Activated CD4-positive, alpha-beta memory T cell treated with anti-CD3 and anti-CD28 coated beads for 36 hours (primary cell): ENCODE measurements at regions not wholly inside any gene's neighbourhood (a gene's known extent, or its start where the extent isn't known, plus 50 kb on each side); places are given as distances from the start of the nearest gene placed in this dataset.

Experiments
- CTCF ChIA-PET: fragments of 350-600 bp; sonication (Branson Sonifier 250); formaldehyde crosslinking; loops from one replicate; lab custom pipeline; 2021; ENCODE audit warnings: antibody characterized with exemption, inconsistent platforms; lab: Charles Lee
- POLR2A ChIA-PET: fragments of 350-600 bp; sonication (Branson Sonifier 250); formaldehyde crosslinking; loops from one replicate; lab custom pipeline; 2021; ENCODE audit warnings: antibody characterized with exemption; lab: Charles Lee
- DNase-seq: peaks from one replicate; pipeline ENCODE4 v3.0.0-alpha.2; 2020
- H3K27ac Mint-ChIP-seq: one replicate; pipeline ENCODE4 v1.8.0; 2021; ENCODE audit warnings: mixed read lengths
- H3K27me3 Mint-ChIP-seq: one replicate; pipeline ENCODE4 v1.8.0; 2021; ENCODE audit warnings: mixed read lengths
- H3K36me3 Mint-ChIP-seq: one replicate; pipeline ENCODE4 v1.8.0; 2021; ENCODE audit warnings: mixed read lengths
- H3K4me1 Mint-ChIP-seq: one replicate; pipeline ENCODE4 v1.8.0; 2021; ENCODE audit warnings: low read depth, mixed read lengths
- H3K4me3 Mint-ChIP-seq: one replicate; pipeline ENCODE4 v1.8.0; 2021; ENCODE audit warnings: mild to moderate bottlenecking, mixed read lengths
- H3K9me3 Mint-ChIP-seq: one replicate; pipeline ENCODE4 v1.8.0; 2021; ENCODE audit warnings: mixed read lengths
- intact Hi-C: fragments of 100-400 bp; cut with micrococcal nuclease; formaldehyde crosslinking; loops from one replicate; pipeline ENCODE4 v1.15.1; 2023

- H3K9me3 Mint-ChIP-seq, result peaks cover 12% of the 10 kb centered on the region
- H3K27ac Mint-ChIP-seq, result no peak overlapping the region
- ChIA-PET POLR2A (no interaction called here), CTCF (no interaction called here)
- no peak overlapping the region for H3K4me3 Mint-ChIP-seq
- intact Hi-C loops, result no loop called here
- no peak for DNase-seq
- no peaks in the 10 kb centered on the region for H3K36me3 Mint-ChIP-seq
- no peaks in the 10 kb centered on the region for H3K27me3 Mint-ChIP-seq
- H3K4me1 Mint-ChIP-seq, result no peaks in the 10 kb centered on the region
Observed at GRCh38 chr18:30403278-30403677, 639.3 kb downstream of the DSC3 start.

GRCh38 chr18:30387401-30387800 is 655.1 kb downstream of the DSC3 start:
- no peak for DNase-seq
- CTCF ChIA-PET, result no interaction called here
- Mint-ChIP-seq H3K4me1 (no peaks in the 10 kb centered on the region), H3K9me3 (peaks cover 22% of the 10 kb centered on the region), H3K4me3 (no peak overlapping the region), H3K36me3 (no peaks in the 10 kb centered on the region), H3K27me3 (no peaks in the 10 kb centered on the region), H3K27ac (no peak overlapping the region)
- POLR2A ChIA-PET, result no interaction called here
- intact Hi-C loops, result no loop called here

- Mint-ChIP-seq H3K27ac (no peak overlapping the region), H3K9me3 (peaks cover 22% of the 10 kb centered on the region), H3K36me3 (no peaks in the 10 kb centered on the region), H3K27me3 (no peaks in the 10 kb centered on the region), H3K4me1 (no peaks in the 10 kb centered on the region), H3K4me3 (no peak overlapping the region)
- CTCF ChIA-PET, result no interaction called here
- intact Hi-C loops, result no loop called here
- DNase-seq, result no peak
- POLR2A ChIA-PET, result no interaction called here
Observed at GRCh38 chr18:30386624-30387023, 655.9 kb downstream of the DSC3 start.

GRCh38 chr18:30385684-30386083 is 656.9 kb downstream of the DSC3 start:
- intact Hi-C loops, result no loop called here
- CTCF ChIA-PET, result no interaction called here

GRCh38 chr18:30381826-30382225 is 660.7 kb downstream of the DSC3 start:
- Mint-ChIP-seq H3K27ac (no peak overlapping the region), H3K27me3 (no peaks in the 10 kb centered on the region), H3K4me1 (no peaks in the 10 kb centered on the region), H3K9me3 (peaks cover 26% of the 10 kb centered on the region), H3K4me3 (no peak overlapping the region), H3K36me3 (no peaks in the 10 kb centered on the region)
- ChIA-PET POLR2A (no interaction called here), CTCF (no interaction called here)
- intact Hi-C loops, result no loop called here
- DNase-seq, result no peak

More at GRCh38 chr18:30385684-30386083, 656.9 kb downstream of the DSC3 start:
- Mint-ChIP-seq H3K27ac (no peak overlapping the region), H3K4me3 (no peak overlapping the region), H3K4me1 (no peaks in the 10 kb centered on the region), H3K9me3 (peaks cover 25% of the 10 kb centered on the region), H3K27me3 (no peaks in the 10 kb centered on the region), H3K36me3 (no peaks in the 10 kb centered on the region)
- DNase-seq, result no peak
- POLR2A ChIA-PET, result no interaction called here

- Mint-ChIP-seq H3K27ac (no peak overlapping the region), H3K4me3 (no peak overlapping the region), H3K9me3 (peaks cover 21% of the 10 kb centered on the region), H3K4me1 (no peaks in the 10 kb centered on the region), H3K27me3 (no peaks in the 10 kb centered on the region), H3K36me3 (no peaks in the 10 kb centered on the region)
- POLR2A ChIA-PET, result no interaction called here
- no peak for DNase-seq
- CTCF ChIA-PET, result no interaction called here
- intact Hi-C loops, result no loop called here
Observed at GRCh38 chr18:30378097-30378496, 664.4 kb downstream of the DSC3 start.

- Mint-ChIP-seq H3K27me3 (no peaks in the 10 kb centered on the region), H3K4me3 (no peak overlapping the region), H3K36me3 (no peaks in the 10 kb centered on the region), H3K4me1 (no peaks in the 10 kb centered on the region), H3K9me3 (peaks cover 15% of the 10 kb centered on the region), H3K27ac (no peak overlapping the region)
- intact Hi-C loops, result no loop called here
- POLR2A ChIA-PET, result no interaction called here
- CTCF ChIA-PET, result no interaction called here
- DNase-seq, result no peak
Observed at GRCh38 chr18:30376515-30376914, 666.0 kb downstream of the DSC3 start.

GRCh38 chr18:30361864-30362540 is 680.5 kb downstream of the DSC3 start:
- H3K9me3 Mint-ChIP-seq, result peaks cover 6% of the 10 kb centered on the region
- H3K4me1 Mint-ChIP-seq, result no peaks in the 10 kb centered on the region
- intact Hi-C loops, result no loop called here
- H3K4me3 Mint-ChIP-seq, result no peak overlapping the region
- no peak for DNase-seq
- no peak overlapping the region for H3K27ac Mint-ChIP-seq
- no peaks in the 10 kb centered on the region for H3K36me3 Mint-ChIP-seq
- POLR2A ChIA-PET, result no interaction called here
- H3K27me3 Mint-ChIP-seq, result no peaks in the 10 kb centered on the region
- CTCF ChIA-PET, result no interaction called here

- no peak overlapping the region for H3K4me3 Mint-ChIP-seq
Observed at GRCh38 chr18:30359521-30359920, 683.0 kb downstream of the DSC3 start.

GRCh38 chr18:30358555-30358954 is 684.0 kb downstream of the DSC3 start:
- Mint-ChIP-seq H3K36me3 (no peaks in the 10 kb centered on the region), H3K4me1 (no peaks in the 10 kb centered on the region), H3K27me3 (no peaks in the 10 kb centered on the region), H3K9me3 (peaks cover 2% of the 10 kb centered on the region), H3K27ac (no peak overlapping the region), H3K4me3 (no peak overlapping the region)
- POLR2A ChIA-PET, result no interaction called here
- CTCF ChIA-PET, result no interaction called here
- DNase-seq, result no peak
- intact Hi-C loops, result no loop called here

More at GRCh38 chr18:30359521-30359920, 683.0 kb downstream of the DSC3 start:
- ChIA-PET CTCF (no interaction called here), POLR2A (no interaction called here)
- Mint-ChIP-seq H3K36me3 (no peaks in the 10 kb centered on the region), H3K4me1 (no peaks in the 10 kb centered on the region), H3K27ac (no peak overlapping the region), H3K27me3 (no peaks in the 10 kb centered on the region), H3K9me3 (peaks cover 6% of the 10 kb centered on the region)
- no peak for DNase-seq
- intact Hi-C loops, result no loop called here

GRCh38 chr18:30352551-30353168 is 689.9 kb downstream of the DSC3 start:
- Mint-ChIP-seq H3K27me3 (no peaks in the 10 kb centered on the region), H3K9me3 (peaks cover 10% of the 10 kb centered on the region), H3K4me3 (no peak overlapping the region), H3K27ac (no peak overlapping the region), H3K4me1 (no peaks in the 10 kb centered on the region), H3K36me3 (no peaks in the 10 kb centered on the region)
- ChIA-PET CTCF (no interaction called here), POLR2A (no interaction called here)
- no peak for DNase-seq
- intact Hi-C loops, result no loop called here

- Mint-ChIP-seq H3K9me3 (peaks cover 21% of the 10 kb centered on the region), H3K4me3 (no peak overlapping the region), H3K27me3 (no peaks in the 10 kb centered on the region), H3K27ac (no peak overlapping the region), H3K36me3 (no peaks in the 10 kb centered on the region), H3K4me1 (no peaks in the 10 kb centered on the region)
- CTCF ChIA-PET, result no interaction called here
- intact Hi-C loops, result no loop called here
- POLR2A ChIA-PET, result no interaction called here
- DNase-seq, result no peak
Observed at GRCh38 chr18:30350263-30350662, 692.3 kb downstream of the DSC3 start.

GRCh38 chr18:30343090-30343489 is 699.5 kb downstream of the DSC3 start:
- intact Hi-C loops, result no loop called here
- ChIA-PET CTCF (no interaction called here), POLR2A (no interaction called here)
- Mint-ChIP-seq H3K4me1 (no peaks in the 10 kb centered on the region), H3K9me3 (peaks cover 19% of the 10 kb centered on the region), H3K27ac (no peak overlapping the region), H3K4me3 (no peak overlapping the region), H3K36me3 (no peaks in the 10 kb centered on the region), H3K27me3 (no peaks in the 10 kb centered on the region)
- no peak for DNase-seq
